Loucy (cell line): ENCODE measurements at regions not wholly inside any gene's neighbourhood (a gene's known extent, or its start where the extent isn't known, plus 50 kb on each side); places are given as distances from the start of the nearest gene placed in this dataset.

Source experiments
- CTCF ChIP-seq: fragments of 200-600 bp; sonication (generic); conservative IDR thresholded peaks from 2 replicates; pipeline ENCODE4 v1.5.1; 2014; ENCODE audit warnings: mild to moderate bottlenecking, antibody characterized with exemption, low read length
- EZH2phosphoT487 ChIP-seq: fragments of 200-600 bp; IDR thresholded peaks from 2 replicates; pipeline ENCODE4 v1.6.1; 2018; ENCODE audit warnings: antibody characterized with exemption, mild to moderate bottlenecking, moderate library complexity, borderline replicate concordance

GRCh38 chr10:86596266-86596665, 58.1 kb upstream of the OPN4 start:
- TF ChIP-seq CTCF = no peak
- no peak for TF ChIP-seq EZH2phosphoT487
